ENCODE measurements at regions not wholly inside any gene's neighbourhood (a gene's known extent, or its start where the extent isn't known, plus 50 kb on each side); places are given as distances from the start of the nearest gene placed in this dataset.
A peak's percentile ranks its signal among the peaks of the same experiment; 100 is the strongest.

GRCh38 chr7:93015101-93015778 is 102.5 kb downstream of the SAMD9 start:
- Histone ChIP-seq H3K9ac (ENCODE audit: low read length) (no peak overlapping the region), H2AFZ (ENCODE audit: insufficient read depth, low read depth, low read length, poor library complexity, severe bottlenecking) (no peak overlapping the region)
- ATAC-seq (ENCODE audit: low read depth): no peak

GRCh38 chr7:93014410-93014809 is 103.4 kb downstream of the SAMD9 start:
- H3K27me3 ChIP-seq (replicated peaks in 1 of 4; ENCODE audit: control extremely low read depth in 1 of 4, control insufficient read depth in 3 of 4, insufficient read depth in 4 of 4, low read length in 3 of 4): no peaks in the 10 kb centered on the region
- intact Hi-C loops (cut with micrococcal nuclease): no loop called here
- POLR2A ChIA-PET: no interaction called here
- no peaks in the 10 kb centered on the region for H4K20me1 ChIP-seq (ENCODE audit: control insufficient read depth, insufficient read depth, low read length, poor library complexity, severe bottlenecking)
- no peak for DNase-seq
- H3K79me2 ChIP-seq (ENCODE audit: control insufficient read depth, insufficient read depth, low read length): no peaks in the 10 kb centered on the region
- H2AFZ ChIP-seq (ENCODE audit: insufficient read depth, low read depth, low read length, poor library complexity, severe bottlenecking): peak overlapping the region; percentile 17
- CTCF ChIA-PET: no interaction called here
- Mint-ChIP-seq H3K4me1 (peaks cover 6% of the 10 kb centered on the region), H3K9me3 (ENCODE audit: insufficient read depth) (no peaks in the 10 kb centered on the region), H3K27me3 (no peaks in the 10 kb centered on the region), H3K27ac (no peak overlapping the region), H3K4me3 (no peak overlapping the region)
- no peaks in the 10 kb centered on the region for H3K4me1 ChIP-seq (ENCODE audit: control insufficient read depth in 2 of 2, insufficient read depth in 2 of 2, low read length in 2 of 2)
- H3K4me3 ChIP-seq (ENCODE audit: control extremely low read depth in 1 of 5, extremely low read depth in 1 of 5, insufficient read depth in 1 of 5, low read depth in 2 of 5, low read length in 4 of 5): no peak overlapping the region
- WGBS (ENCODE audit: insufficient coverage): no CpG with 5 or more reads among the region's 1 CpG
- H3K9me3 ChIP-seq (ENCODE audit: control extremely low read depth in 1 of 3, control insufficient read depth in 2 of 3, insufficient read depth in 1 of 3, low read length in 2 of 3): no peaks in the 10 kb centered on the region
- no peak overlapping the region for H3K4me2 ChIP-seq (replicated peaks; ENCODE audit: low read depth, low read length, poor library complexity, severe bottlenecking)
- H3K9ac ChIP-seq (ENCODE audit: low read length): no peak overlapping the region
- TF ChIP-seq CTCF (IDR thresholded peaks at IDR 0.05) (no peak), EZH2 (IDR thresholded peaks at IDR 0.05; ENCODE audit: borderline replicate concordance, insufficient read depth, low read depth, low read length, poor library complexity, severe bottlenecking) (no peak)
- no peaks in the 10 kb centered on the region for H3K36me3 ChIP-seq (replicated peaks in 1 of 2; ENCODE audit: control extremely low read depth in 1 of 2, control insufficient read depth in 1 of 2, extremely low read depth in 1 of 2, insufficient read depth in 2 of 2, low read length in 1 of 2)
- H3K27ac ChIP-seq (ENCODE audit: low read length in 2 of 2): no peak overlapping the region
- no peak for ATAC-seq (ENCODE audit: low read depth)

More at GRCh38 chr7:93015101-93015778, 102.5 kb downstream of the SAMD9 start:
- H3K9me3 ChIP-seq (ENCODE audit: control extremely low read depth in 1 of 3, control insufficient read depth in 2 of 3, insufficient read depth in 1 of 3, low read length in 2 of 3): no peaks in the 10 kb centered on the region
- no peaks in the 10 kb centered on the region for H3K36me3 ChIP-seq (replicated peaks in 1 of 2; ENCODE audit: control extremely low read depth in 1 of 2, control insufficient read depth in 1 of 2, extremely low read depth in 1 of 2, insufficient read depth in 2 of 2, low read length in 1 of 2)
- no peaks in the 10 kb centered on the region for H3K79me2 ChIP-seq (ENCODE audit: control insufficient read depth, insufficient read depth, low read length)
- no peaks in the 10 kb centered on the region for H4K20me1 ChIP-seq (ENCODE audit: control insufficient read depth, insufficient read depth, low read length, poor library complexity, severe bottlenecking)
- Mint-ChIP-seq H3K4me1 (peaks cover 6% of the 10 kb centered on the region), H3K9me3 (ENCODE audit: insufficient read depth) (no peaks in the 10 kb centered on the region), H3K4me3 (no peak overlapping the region), H3K27me3 (no peaks in the 10 kb centered on the region), H3K27ac (no peak overlapping the region)
- WGBS (ENCODE audit: insufficient coverage): no CpG with 5 or more reads among the region's 3 CpGs
- no peaks in the 10 kb centered on the region for H3K4me1 ChIP-seq (ENCODE audit: control insufficient read depth in 2 of 2, insufficient read depth in 2 of 2, low read length in 2 of 2)
- CTCF ChIA-PET: no interaction called here
- no peak overlapping the region for H3K4me3 ChIP-seq (ENCODE audit: control extremely low read depth in 1 of 5, extremely low read depth in 1 of 5, insufficient read depth in 1 of 5, low read depth in 2 of 5, low read length in 4 of 5)
- H3K27ac ChIP-seq (ENCODE audit: low read length in 2 of 2): no peak overlapping the region
- H3K27me3 ChIP-seq (replicated peaks in 1 of 4; ENCODE audit: control extremely low read depth in 1 of 4, control insufficient read depth in 3 of 4, insufficient read depth in 4 of 4, low read length in 3 of 4): no peaks in the 10 kb centered on the region
- no peak for TF ChIP-seq CTCF (IDR thresholded peaks at IDR 0.05)
- no peak for TF ChIP-seq EZH2 (IDR thresholded peaks at IDR 0.05; ENCODE audit: borderline replicate concordance, insufficient read depth, low read depth, low read length, poor library complexity, severe bottlenecking)
- intact Hi-C loops (cut with micrococcal nuclease): no loop called here
- DNase-seq: no peak
- no peak overlapping the region for H3K4me2 ChIP-seq (replicated peaks; ENCODE audit: low read depth, low read length, poor library complexity, severe bottlenecking)
- POLR2A ChIA-PET: no interaction called here

Data from B cell (primary cell).